Mucosa of descending colon (tissue), 3 donors: ENCODE measurements at regions not wholly inside any gene's neighbourhood (a gene's known extent, or its start where the extent isn't known, plus 50 kb on each side); places are given as distances from the start of the nearest gene placed in this dataset.

Source experiments
- ATAC-seq: fragments of 200-7000 bp; cut with Tn5 transposase; one replicate; pipeline ENCODE4 v1.9.1; 2020; ENCODE audit warnings: mild to moderate bottlenecking, moderate library complexity
- DNase-seq, 3 donors: peaks; one replicate each; pipeline ENCODE4 v3.0.0-alpha.2; 2020
- H3K36me3 ChIP-seq: fragments of 200-600 bp; one replicate; pipeline ENCODE4 v1.8.0; 2021; ENCODE audit warnings: low read depth, mild to moderate bottlenecking
- H3K4me1 ChIP-seq: fragments of 200-600 bp; one replicate; pipeline ENCODE4 v1.8.0; 2021; ENCODE audit warnings: low read depth, mild to moderate bottlenecking
- H3K4me3 ChIP-seq: fragments of 200-600 bp; one replicate; pipeline ENCODE4 v1.8.0; 2021; ENCODE audit warnings: mild to moderate bottlenecking
- H3K9me3 ChIP-seq: fragments of 200-600 bp; one replicate; pipeline ENCODE4 v1.8.0; 2021; ENCODE audit warnings: mild to moderate bottlenecking
- intact Hi-C, 2 donors: fragments of 100-400 bp; cut with DNase I in 1 of 2; cut with micrococcal nuclease in 1 of 2; formaldehyde crosslinking; loops; one replicate each; pipeline versions ENCODE4 v1.11.0 to v1.11.1; 2022; cut with DNase I, micrococcal nuclease
- TF ChIP-seq, protein P1 (sequence below): fragments of 200-600 bp; IDR thresholded peaks from one replicate; pipeline ENCODE4 v1.8.0; 2022; ENCODE audit warnings: antibody characterized with exemption, mild to moderate bottlenecking
- donor health status: DM: no; HTN: no; CAD: no; lungs with moderate emphysema.
- donor health status: DM: no; HTN: no; CAD: no.
- donor health status: DM: no; HTN: yes; CAD: no.

DNA sequence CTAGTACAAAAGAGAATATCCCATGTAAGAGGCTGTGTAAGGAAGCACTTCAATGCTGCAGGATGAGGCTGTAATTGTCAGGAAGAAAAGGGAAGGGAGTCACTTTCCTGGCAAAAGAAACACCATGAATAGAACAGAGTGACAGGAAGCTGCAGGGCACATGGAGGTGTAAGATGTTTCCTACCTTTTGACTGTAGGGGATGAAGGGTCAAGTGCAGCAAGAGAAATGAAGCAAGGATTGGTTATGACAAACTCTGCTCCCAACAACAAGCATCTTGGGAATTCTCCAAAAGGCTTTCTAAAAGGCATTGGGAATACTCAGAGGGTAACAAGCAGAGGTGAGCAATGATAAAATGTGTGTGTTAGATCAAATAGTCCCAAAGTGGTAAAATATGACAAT is 74.3 kb upstream of the NPY2R start:
- TF ChIP-seq, protein P1, sequence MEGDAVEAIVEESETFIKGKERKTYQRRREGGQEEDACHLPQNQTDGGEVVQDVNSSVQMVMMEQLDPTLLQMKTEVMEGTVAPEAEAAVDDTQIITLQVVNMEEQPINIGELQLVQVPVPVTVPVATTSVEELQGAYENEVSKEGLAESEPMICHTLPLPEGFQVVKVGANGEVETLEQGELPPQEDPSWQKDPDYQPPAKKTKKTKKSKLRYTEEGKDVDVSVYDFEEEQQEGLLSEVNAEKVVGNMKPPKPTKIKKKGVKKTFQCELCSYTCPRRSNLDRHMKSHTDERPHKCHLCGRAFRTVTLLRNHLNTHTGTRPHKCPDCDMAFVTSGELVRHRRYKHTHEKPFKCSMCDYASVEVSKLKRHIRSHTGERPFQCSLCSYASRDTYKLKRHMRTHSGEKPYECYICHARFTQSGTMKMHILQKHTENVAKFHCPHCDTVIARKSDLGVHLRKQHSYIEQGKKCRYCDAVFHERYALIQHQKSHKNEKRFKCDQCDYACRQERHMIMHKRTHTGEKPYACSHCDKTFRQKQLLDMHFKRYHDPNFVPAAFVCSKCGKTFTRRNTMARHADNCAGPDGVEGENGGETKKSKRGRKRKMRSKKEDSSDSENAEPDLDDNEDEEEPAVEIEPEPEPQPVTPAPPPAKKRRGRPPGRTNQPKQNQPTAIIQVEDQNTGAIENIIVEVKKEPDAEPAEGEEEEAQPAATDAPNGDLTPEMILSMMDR = no peak
- intact Hi-C loops = no loop called here
- DNase-seq (no peak), ATAC-seq (no peak)
- Histone ChIP-seq H3K36me3 (no peaks in the 10 kb centered on the region), H3K4me3 (no peak overlapping the region), H3K4me1 (no peaks in the 10 kb centered on the region), H3K9me3 (no peaks in the 10 kb centered on the region)

DNA sequence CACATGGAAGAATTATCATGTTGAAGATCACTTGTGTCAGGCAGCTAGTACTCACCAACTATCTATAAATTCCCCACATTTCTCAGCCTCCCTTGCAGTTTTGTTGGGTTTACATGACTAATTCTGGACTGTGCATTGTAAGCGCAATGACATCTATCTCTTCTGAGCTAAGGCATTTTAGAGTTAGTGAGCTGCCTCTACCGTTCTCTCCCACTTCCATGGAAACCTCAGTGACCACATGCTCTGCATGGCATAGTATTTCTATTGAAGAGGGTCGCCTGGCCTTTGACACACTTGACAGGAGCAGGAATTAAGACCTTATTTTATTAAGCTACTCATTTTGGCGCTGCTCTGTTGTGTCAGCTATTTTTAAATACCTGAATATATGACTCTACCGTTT is 67.5 kb upstream of the NPY2R start:
- TF ChIP-seq, protein P1 = no peak
- no peak overlapping the region for H3K4me3 ChIP-seq
- intact Hi-C loops = no loop called here
- no peaks in the 10 kb centered on the region for H3K36me3 ChIP-seq
- H3K9me3 ChIP-seq = no peaks in the 10 kb centered on the region
- no peaks in the 10 kb centered on the region for H3K4me1 ChIP-seq
- ATAC-seq = no peak
- no peak for DNase-seq

DNA sequence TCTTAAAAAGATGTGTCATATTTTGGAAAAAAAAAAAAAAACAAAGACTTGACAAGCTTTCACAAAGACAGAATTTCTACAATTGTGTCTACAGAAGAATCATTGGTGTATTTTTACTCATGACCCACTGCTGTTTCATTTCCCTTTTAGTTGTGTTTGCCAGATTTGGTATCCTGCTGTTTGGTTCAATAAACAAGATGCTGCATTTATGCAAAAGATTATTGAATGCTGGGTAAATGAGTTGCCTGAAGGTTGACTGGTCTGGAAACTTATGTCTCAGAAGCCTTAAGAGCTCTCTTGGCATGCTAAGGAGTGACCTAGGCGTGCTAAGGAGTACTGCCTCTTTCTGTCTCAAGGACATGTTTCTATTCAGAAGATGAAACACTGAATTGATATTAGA is 64.9 kb upstream of the NPY2R start:
- Histone ChIP-seq H3K4me3 (no peak overlapping the region), H3K9me3 (no peaks in the 10 kb centered on the region), H3K36me3 (no peaks in the 10 kb centered on the region), H3K4me1 (no peaks in the 10 kb centered on the region)
- DNase-seq = no peak
- no peak for ATAC-seq
- intact Hi-C loops = no loop called here
- TF ChIP-seq, protein P1 = no peak
